WTC11 (cell line): ENCODE measurements at regions not wholly inside any gene's neighbourhood (a gene's known extent, or its start where the extent isn't known, plus 50 kb on each side); places are given as distances from the start of the nearest gene placed in this dataset.

ENCODE experiments used
- ATAC-seq: fragments of 200-7000 bp; cut with Tn5 transposase; 2 replicates; pipeline ENCODE4 v1.10.0; 2021; ENCODE audit warnings: mild to moderate bottlenecking, moderate library complexity
- CTCF ChIA-PET: fragments of 300-600 bp; sonication (Branson Sonifier 250); formaldehyde crosslinking; loops from one replicate; lab custom pipeline; 2021; ENCODE audit warnings: antibody characterized with exemption; lab: Charles Lee
- POLR2A ChIA-PET: fragments of 350-600 bp; sonication (Branson Sonifier 250); formaldehyde crosslinking; loops from one replicate; lab custom pipeline; 2021; ENCODE audit warnings: antibody characterized with exemption; lab: Charles Lee
- DNase-seq: peaks from one replicate; pipeline ENCODE4 v3.0.0; 2021; ENCODE audit warnings: low spot score
- H3K27ac Mint-ChIP-seq: 2 replicates; pipeline ENCODE4 v1.8.0; 2021; ENCODE audit warnings: mixed read lengths
- H3K27me3 Mint-ChIP-seq: 2 replicates; pipeline ENCODE4 v1.8.0; 2021; ENCODE audit warnings: low read depth, mild to moderate bottlenecking, moderate library complexity, mixed read lengths
- H3K36me3 Mint-ChIP-seq: 2 replicates; pipeline ENCODE4 v1.8.0; 2021; ENCODE audit warnings: mixed read lengths
- H3K4me1 Mint-ChIP-seq: 2 replicates; pipeline ENCODE4 v1.8.0; 2022; ENCODE audit warnings: mixed read lengths
- H3K4me3 Mint-ChIP-seq: 2 replicates; pipeline ENCODE4 v1.8.0; 2021; ENCODE audit warnings: mild to moderate bottlenecking, moderate library complexity, mixed read lengths
- H3K9me3 Mint-ChIP-seq: 2 replicates; pipeline ENCODE4 v1.8.0; 2021; ENCODE audit warnings: mixed read lengths
- CBFB ChIP-seq: sonication (generic); formaldehyde crosslinking; IDR thresholded peaks from 2 replicates; pipeline ENCODE4 v1.8.1; 2022; ENCODE audit warnings: mild to moderate bottlenecking, low read depth, missing genetic modification reagents
- CREM ChIP-seq: sonication (generic); formaldehyde crosslinking; IDR thresholded peaks from 2 replicates; pipeline ENCODE4 v1.8.1; 2022; ENCODE audit warnings: mild to moderate bottlenecking, missing genetic modification reagents, moderate library complexity
- E2F1 ChIP-seq: sonication (generic); formaldehyde crosslinking; IDR thresholded peaks from 2 replicates; pipeline ENCODE4 v1.8.0; 2022; ENCODE audit warnings: mild to moderate bottlenecking, missing genetic modification reagents
- FOXJ3 ChIP-seq: sonication (generic); formaldehyde crosslinking; IDR thresholded peaks from 2 replicates; pipeline ENCODE4 v1.9.0; 2021; ENCODE audit warnings: missing genetic modification reagents, mild to moderate bottlenecking, borderline replicate concordance
- HMGXB4 ChIP-seq: sonication (generic); formaldehyde crosslinking; IDR thresholded peaks from 2 replicates; pipeline ENCODE4 v1.8.1; 2023; ENCODE audit warnings: mild to moderate bottlenecking, moderate library complexity, missing genetic modification reagents
- JUN ChIP-seq: sonication (generic); formaldehyde crosslinking; IDR thresholded peaks from 2 replicates; pipeline ENCODE4 v1.8.0; 2023; ENCODE audit warnings: mild to moderate bottlenecking, missing genetic modification reagents
- MAX ChIP-seq: sonication (generic); formaldehyde crosslinking; IDR thresholded peaks from 2 replicates; pipeline ENCODE4 v1.8.0; 2022; ENCODE audit warnings: mild to moderate bottlenecking, missing genetic modification reagents
- NFATC4 ChIP-seq: fragments of 250-450 bp; sonication (Bioruptor Pico); IDR thresholded peaks from 2 replicates; pipeline ENCODE4 v1.9.0; 2021; ENCODE audit warnings: mild to moderate bottlenecking
- PREB ChIP-seq: sonication (generic); formaldehyde crosslinking; IDR thresholded peaks from 2 replicates; pipeline ENCODE4 v1.8.1; 2022; ENCODE audit warnings: mild to moderate bottlenecking, missing genetic modification reagents, moderate library complexity, borderline replicate concordance
- PRRX2 ChIP-seq: fragments of 250-450 bp; sonication (Bioruptor Pico); IDR thresholded peaks from 2 replicates; pipeline ENCODE4 v1.8.0; 2021; ENCODE audit warnings: mild to moderate bottlenecking
- SMAD3 ChIP-seq: sonication (generic); formaldehyde crosslinking; IDR thresholded peaks from 2 replicates; pipeline ENCODE4 v1.8.0; 2022; ENCODE audit warnings: missing genetic modification reagents, mild to moderate bottlenecking, borderline replicate concordance
- STAT6 ChIP-seq: sonication (generic); formaldehyde crosslinking; conservative IDR thresholded peaks from 2 replicates; pipeline ENCODE4 v1.8.1; 2023; ENCODE audit warnings: mild to moderate bottlenecking, low read depth, missing genetic modification reagents, moderate library complexity
- USF1 ChIP-seq: sonication (generic); formaldehyde crosslinking; IDR thresholded peaks from 2 replicates; pipeline ENCODE4 v1.8.0; 2022; ENCODE audit warnings: mild to moderate bottlenecking, missing genetic modification reagents
- ZBTB21 ChIP-seq: sonication (generic); formaldehyde crosslinking; IDR thresholded peaks from 2 replicates; pipeline ENCODE4 v1.8.1; 2023; ENCODE audit warnings: mild to moderate bottlenecking, missing genetic modification reagents, borderline replicate concordance
- ZNF281 ChIP-seq: sonication (generic); formaldehyde crosslinking; IDR thresholded peaks from 2 replicates; pipeline ENCODE4 v1.8.0; 2023; ENCODE audit warnings: mild to moderate bottlenecking, missing genetic modification reagents
- ZNF396 ChIP-seq: fragments of 250-450 bp; sonication (Bioruptor Pico); IDR thresholded peaks from 2 replicates; pipeline ENCODE4 v1.8.0; 2021; ENCODE audit warnings: mild to moderate bottlenecking, moderate library complexity, borderline replicate concordance
- ZNF532 ChIP-seq: fragments of 250-450 bp; sonication (Bioruptor Pico); IDR thresholded peaks from 2 replicates; pipeline ENCODE4 v1.9.0; 2021; ENCODE audit warnings: mild to moderate bottlenecking, borderline replicate concordance

GRCh38 chr18:57900906-57901435 lies 97.9 kb upstream of the ATP8B1 start (continued):
- no peak for TF ChIP-seq E2F1 (CRISPR knock-in tag)

- no peak overlapping the region for H3K4me3 Mint-ChIP-seq
- no peak for DNase-seq
- H3K36me3 Mint-ChIP-seq = no peaks in the 10 kb centered on the region
- POLR2A ChIA-PET = no interaction called here
- no peak for ATAC-seq
- CTCF ChIA-PET = interaction anchor here (0.9 to 1.6 kb wide), 4 partner anchors 8 to 865 kb away, joined by 3 to 7 read pairs (median 4); no protein-coding TSS in a partner anchor
- no peaks in the 10 kb centered on the region for H3K4me1 Mint-ChIP-seq
- no peak overlapping the region for H3K27ac Mint-ChIP-seq
- H3K9me3 Mint-ChIP-seq = no peaks in the 10 kb centered on the region; the same call in 1 of the 2 replicates
- no peaks in the 10 kb centered on the region for H3K27me3 Mint-ChIP-seq
- TF ChIP-seq MAX (CRISPR knock-in tag) = no peak
- TF ChIP-seq NFATC4 (CRISPR knock-in tag) = no peak
- no peak for TF ChIP-seq FOXJ3 (CRISPR knock-in tag)
- no peak for TF ChIP-seq STAT6 (CRISPR knock-in tag)
- TF ChIP-seq CREM (CRISPR knock-in tag) = no peak
- no peak for TF ChIP-seq ZBTB21 (CRISPR knock-in tag)
- TF ChIP-seq SMAD3 (CRISPR knock-in tag) = no peak
- TF ChIP-seq ZNF396 = no peak
- no peak for TF ChIP-seq CBFB
- no peak for TF ChIP-seq HMGXB4 (CRISPR knock-in tag)
- no peak for TF ChIP-seq JUN (CRISPR knock-in tag)
- TF ChIP-seq E2F1 (CRISPR knock-in tag) = no peak
- no peak for TF ChIP-seq PRRX2 (CRISPR knock-in tag)
- TF ChIP-seq USF1 = no peak
- no peak for TF ChIP-seq ZNF532
- TF ChIP-seq ZNF281 (CRISPR knock-in tag) = no peak
- no peak for TF ChIP-seq PREB (CRISPR knock-in tag)
Measured at GRCh38 chr18:57898506-57899124, 95.5 kb upstream of the ATP8B1 start.
